ENCODE measurements at regions not wholly inside any gene's neighbourhood (a gene's known extent, or its start where the extent isn't known, plus 50 kb on each side); places are given as distances from the start of the nearest gene placed in this dataset.

GRCh38 chr4:115430024-115430423, 316.6 kb upstream of the NDST4 start:
- H3K4me3 ChIP-seq (ENCODE audit: low read depth, low read length): no peak overlapping the region
- TF ChIP-seq CTCF (IDR thresholded peaks at IDR 0.05; ENCODE audit: insufficient read depth, low read length): no peak
- DNase-seq (ENCODE audit: low read depth): no peak

GRCh38 chr4:115428455-115428854, 315.0 kb upstream of the NDST4 start:
- DNase-seq (ENCODE audit: low read depth): no peak
- no peak for TF ChIP-seq CTCF (IDR thresholded peaks at IDR 0.05; ENCODE audit: insufficient read depth, low read length)
- H3K4me3 ChIP-seq (ENCODE audit: low read depth, low read length): no peak overlapping the region

GRCh38 chr4:115424852-115425251, 311.4 kb upstream of the NDST4 start:
- no peak overlapping the region for H3K4me3 ChIP-seq (ENCODE audit: low read depth, low read length)
- no peak for TF ChIP-seq CTCF (IDR thresholded peaks at IDR 0.05; ENCODE audit: insufficient read depth, low read length)
- no peak for DNase-seq (ENCODE audit: low read depth)

- DNase-seq (ENCODE audit: low read depth): no peak
- TF ChIP-seq CTCF (IDR thresholded peaks at IDR 0.05; ENCODE audit: insufficient read depth, low read length): no peak
- H3K4me3 ChIP-seq (ENCODE audit: low read depth, low read length): no peak overlapping the region
Measured at GRCh38 chr4:115418635-115419396, 305.4 kb upstream of the NDST4 start.

GRCh38 chr4:115396034-115396433, 282.6 kb upstream of the NDST4 start:
- DNase-seq (ENCODE audit: low read depth): no peak
- TF ChIP-seq CTCF (IDR thresholded peaks at IDR 0.05; ENCODE audit: insufficient read depth, low read length): no peak
- no peak overlapping the region for H3K4me3 ChIP-seq (ENCODE audit: low read depth, low read length)

GRCh38 chr4:115376866-115377265, 263.4 kb upstream of the NDST4 start:
- H3K4me3 ChIP-seq (ENCODE audit: low read depth, low read length): no peak overlapping the region
- DNase-seq (ENCODE audit: low read depth): no peak
- TF ChIP-seq CTCF (IDR thresholded peaks at IDR 0.05; ENCODE audit: insufficient read depth, low read length): no peak

- no peak for TF ChIP-seq CTCF (IDR thresholded peaks at IDR 0.05; ENCODE audit: insufficient read depth, low read length)
- H3K4me3 ChIP-seq (ENCODE audit: low read depth, low read length): no peak overlapping the region
- DNase-seq (ENCODE audit: low read depth): no peak
Measured at GRCh38 chr4:115374621-115375020, 261.2 kb upstream of the NDST4 start.

All from fibroblast of the aortic adventitia (primary cell).